ENCODE measurements at regions not wholly inside any gene's neighbourhood (a gene's known extent, or its start where the extent isn't known, plus 50 kb on each side); places are given as distances from the start of the nearest gene placed in this dataset.

- H3K9ac ChIP-seq (ENCODE audit: insufficient read depth, low read length, poor library complexity, severe bottlenecking) = no peak overlapping the region
- no peaks in the 10 kb centered on the region for H3K79me2 ChIP-seq (ENCODE audit: insufficient read depth, low read length)
- H3K36me3 ChIP-seq (replicated peaks in 1 of 2; ENCODE audit: control insufficient read depth in 1 of 2, insufficient read depth in 2 of 2, low read length in 2 of 2) = no peaks in the 10 kb centered on the region
- no peaks in the 10 kb centered on the region for H3K27me3 ChIP-seq (ENCODE audit: control insufficient read depth in 2 of 2, insufficient read depth in 2 of 2, low read length in 2 of 2)
- no peak for TF ChIP-seq CTCF (IDR thresholded peaks at IDR 0.05)
- H2AFZ ChIP-seq (ENCODE audit: insufficient read depth, low read depth, low read length, poor library complexity, severe bottlenecking) = no peak overlapping the region
- no peak overlapping the region for H3K4me3 ChIP-seq (replicated peaks in 1 of 3; ENCODE audit: low read depth in 2 of 3, low read length in 3 of 3)
- no peaks in the 10 kb centered on the region for H3K9me3 ChIP-seq (replicated peaks in 1 of 2; ENCODE audit: control insufficient read depth in 1 of 2, insufficient read depth in 1 of 2, low read length in 2 of 2)
- no peaks in the 10 kb centered on the region for H3K36me3 Mint-ChIP-seq
- H3K4me1 ChIP-seq (ENCODE audit: control insufficient read depth in 1 of 2, insufficient read depth in 2 of 2, low read length in 2 of 2) = no peaks in the 10 kb centered on the region
- H4K20me1 ChIP-seq (ENCODE audit: insufficient read depth, low read length) = no peaks in the 10 kb centered on the region
- H3K27ac ChIP-seq (ENCODE audit: low read depth in 1 of 2, low read length in 2 of 2) = no peak overlapping the region
- no peak overlapping the region for H3K4me3 Mint-ChIP-seq
- H3K27me3 Mint-ChIP-seq (ENCODE audit: low read depth in 3 of 3) = no peaks in the 10 kb centered on the region
- no peak overlapping the region for H3K27ac Mint-ChIP-seq
- no peak for DNase-seq
- no peaks in the 10 kb centered on the region for H3K4me1 Mint-ChIP-seq
- WGBS (ENCODE audit: insufficient coverage) = no CpG with 5 or more reads among the region's 2 CpGs
- H3K4me2 ChIP-seq (replicated peaks; ENCODE audit: extremely low read depth, low read length, poor library complexity, severe bottlenecking) = no peak overlapping the region
- peaks cover 0 to 4% (median 2%) of the 10 kb centered on the region in 7 donors for H3K9me3 Mint-ChIP-seq
- intact Hi-C loops (cut with micrococcal nuclease) = no loop called here
Measured at GRCh38 chr1:79422726-79423125, 416.2 kb upstream of the ADGRL4 start.

GRCh38 chr1:79398501-79398900 lies 392.0 kb upstream of the ADGRL4 start:
- Histone ChIP-seq H3K4me1 (ENCODE audit: control insufficient read depth in 1 of 2, insufficient read depth in 2 of 2, low read length in 2 of 2) (no peaks in the 10 kb centered on the region), H3K4me2 (replicated peaks; ENCODE audit: extremely low read depth, low read length, poor library complexity, severe bottlenecking) (no peak overlapping the region), H4K20me1 (ENCODE audit: insufficient read depth, low read length) (no peaks in the 10 kb centered on the region), H3K27ac (ENCODE audit: low read depth in 1 of 2, low read length in 2 of 2) (no peak overlapping the region), H3K27me3 (ENCODE audit: control insufficient read depth in 2 of 2, insufficient read depth in 2 of 2, low read length in 2 of 2) (no peaks in the 10 kb centered on the region), H2AFZ (ENCODE audit: insufficient read depth, low read depth, low read length, poor library complexity, severe bottlenecking) (no peak overlapping the region), H3K9ac (ENCODE audit: insufficient read depth, low read length, poor library complexity, severe bottlenecking) (no peak overlapping the region), H3K4me3 (replicated peaks in 1 of 3; ENCODE audit: low read depth in 2 of 3, low read length in 3 of 3) (no peak overlapping the region), H3K9me3 (replicated peaks in 1 of 2; ENCODE audit: control insufficient read depth in 1 of 2, insufficient read depth in 1 of 2, low read length in 2 of 2) (no peaks in the 10 kb centered on the region), H3K36me3 (replicated peaks in 1 of 2; ENCODE audit: control insufficient read depth in 1 of 2, insufficient read depth in 2 of 2, low read length in 2 of 2) (no peaks in the 10 kb centered on the region), H3K79me2 (ENCODE audit: insufficient read depth, low read length) (no peaks in the 10 kb centered on the region)
- H3K36me3 Mint-ChIP-seq = no peaks in the 10 kb centered on the region
- no peaks in the 10 kb centered on the region for H3K4me1 Mint-ChIP-seq
- no peak overlapping the region for H3K27ac Mint-ChIP-seq
- no peaks in the 10 kb centered on the region for H3K27me3 Mint-ChIP-seq (ENCODE audit: low read depth in 3 of 3)
- DNase-seq = no peak
- intact Hi-C loops (cut with micrococcal nuclease) = no loop called here
- no peak overlapping the region for H3K4me3 Mint-ChIP-seq
- WGBS (ENCODE audit: insufficient coverage) = no CpG with 5 or more reads among the region's 2 CpGs
- TF ChIP-seq CTCF (IDR thresholded peaks at IDR 0.05) = no peak
- peaks cover 0 to 6% (median 5%) of the 10 kb centered on the region in 7 donors for H3K9me3 Mint-ChIP-seq
